Mammary epithelial cell (primary cell): ENCODE measurements at regions not wholly inside any gene's neighbourhood (a gene's known extent, or its start where the extent isn't known, plus 50 kb on each side); places are given as distances from the start of the nearest gene placed in this dataset.

Experiments
- CTCF ChIP-seq, 2 donors: IDR thresholded peaks in 1 of 2; conservative IDR thresholded peaks in 1 of 2; 2 replicates each; pipeline ENCODE4 v1.5.1; 2011 to 2012; ENCODE audit warnings: inconsistent platforms in 2 of 2, low read length in 2 of 2, mild to moderate bottlenecking in 2 of 2, control low read depth in 1 of 2, low read depth in 1 of 2; ENCODE audit not compliant: insufficient read depth in 1 of 2; ENCODE audit errors: extremely low read depth in 1 of 2
- EZH2 ChIP-seq: IDR thresholded peaks from 2 replicates; pipeline ENCODE4 v1.6.1; 2012; ENCODE audit warnings: low read length, inconsistent platforms, borderline replicate concordance

GRCh38 chr12:107519906-107520859 is 165.4 kb upstream of the PWP1 start:
- TF ChIP-seq CTCF (conservative IDR thresholded peaks at IDR 0.05 in 1 of 2, IDR thresholded peaks at IDR 0.05 in 1 of 2; ENCODE audit: extremely low read depth in 1 of 2, insufficient read depth in 1 of 2, low read depth in 1 of 2, low read length in 2 of 2) (no peak), EZH2 (no peak)
